OCI-LY1 (cell line): ENCODE measurements at regions not wholly inside any gene's neighbourhood (a gene's known extent, or its start where the extent isn't known, plus 50 kb on each side); places are given as distances from the start of the nearest gene placed in this dataset.

Experiments
- H2AFZ ChIP-seq: fragments of 200-600 bp; sonication (generic), shearing (Covaris generic); 2 replicates; pipeline ENCODE4 v1.6.0; 2014; ENCODE audit warnings: antibody characterized with exemption, mild to moderate bottlenecking, low read length
- H3F3A ChIP-seq: fragments of 200-600 bp; sonication (generic), shearing (Covaris generic); 2 replicates; pipeline ENCODE4 v1.6.0; 2014; ENCODE audit warnings: mild to moderate bottlenecking, antibody characterized with exemption, low read length, moderate library complexity; ENCODE audit not compliant: insufficient read depth
- H3K27ac ChIP-seq: fragments of 200-600 bp; sonication (generic); 2 replicates; pipeline ENCODE4 v1.5.1; 2014; ENCODE audit warnings: low read length, mixed run types, mild to moderate bottlenecking, low read depth; ENCODE audit not compliant: poor library complexity, severe bottlenecking
- H3K27me3 ChIP-seq: fragments of 200-600 bp; sonication (generic); 2 replicates; pipeline ENCODE4 v1.6.0; 2014; ENCODE audit warnings: antibody characterized with exemption, mild to moderate bottlenecking, low read length, moderate library complexity; ENCODE audit not compliant: insufficient read depth
- H3K36me3 ChIP-seq: fragments of 200-600 bp; sonication (generic); 2 replicates; pipeline ENCODE4 v1.6.1; 2014; ENCODE audit warnings: mild to moderate bottlenecking, antibody characterized with exemption, low read length, moderate library complexity, mixed read lengths; ENCODE audit not compliant: insufficient read depth
- H3K4me1 ChIP-seq: fragments of 200-600 bp; sonication (generic); 2 replicates; pipeline ENCODE4 v1.5.1; 2014; ENCODE audit warnings: mild to moderate bottlenecking, low read length, moderate library complexity; ENCODE audit not compliant: insufficient read depth, severe bottlenecking
- H3K4me2 ChIP-seq: fragments of 200-600 bp; sonication (generic), shearing (Covaris generic); 2 replicates; pipeline ENCODE4 v1.6.1; 2014; ENCODE audit warnings: low read length
- H3K4me3 ChIP-seq: fragments of 200-600 bp; sonication (generic); 2 replicates; pipeline ENCODE4 v1.5.1; 2014; ENCODE audit warnings: low read length, low read depth, mild to moderate bottlenecking, mixed read lengths; ENCODE audit not compliant: poor library complexity, severe bottlenecking
- H3K79me2 ChIP-seq: fragments of 200-600 bp; shearing (Covaris generic); 2 replicates; pipeline ENCODE4 v1.6.1; 2016; ENCODE audit warnings: mixed run types, low read length, mixed read lengths; ENCODE audit not compliant: insufficient read depth
- H3K9ac ChIP-seq: fragments of 200-600 bp; sonication (generic), shearing (Covaris generic); 2 replicates; pipeline ENCODE4 v1.6.1; 2014; ENCODE audit warnings: mild to moderate bottlenecking, low read length, mixed read lengths
- H3K9me2 ChIP-seq: fragments of 200-600 bp; sonication (generic), shearing (Covaris generic); 2 replicates; pipeline ENCODE4 v1.6.1; 2014; ENCODE audit warnings: low read depth, mild to moderate bottlenecking, low read length, mixed read lengths
- H3K9me3 ChIP-seq: fragments of 200-600 bp; shearing (Covaris generic); 2 replicates; pipeline ENCODE4 v1.6.1; 2014; ENCODE audit warnings: low read length, mixed read lengths
- H4K20me1 ChIP-seq: fragments of 200-600 bp; sonication (generic), shearing (Covaris generic); 2 replicates; pipeline ENCODE4 v1.6.0; 2016; ENCODE audit warnings: mild to moderate bottlenecking, low read length; ENCODE audit not compliant: insufficient read depth
- CTCF ChIP-seq: fragments of 200-600 bp; sonication (generic), shearing (Covaris generic); IDR thresholded peaks from 2 replicates; pipeline ENCODE4 v1.5.1; 2017; ENCODE audit warnings: mild to moderate bottlenecking, antibody characterized with exemption, low read length, moderate library complexity, mixed read lengths
- EZH2 ChIP-seq: fragments of 200-600 bp; sonication (generic), shearing (Covaris generic); IDR thresholded peaks from 2 replicates; pipeline ENCODE4 v1.8.0; 2017; ENCODE audit warnings: borderline replicate concordance, mixed run types, mild to moderate bottlenecking, antibody characterized with exemption, low read length, moderate library complexity, mixed read lengths

- H3K27me3 ChIP-seq: no peaks in the 10 kb centered on the region
- H3K9me2 ChIP-seq: no peaks in the 10 kb centered on the region
- no peaks in the 10 kb centered on the region for H3F3A ChIP-seq
- TF ChIP-seq EZH2 (no peak), CTCF (no peak)
- H3K4me1 ChIP-seq: no peaks in the 10 kb centered on the region
- no peak overlapping the region for H3K4me2 ChIP-seq
- no peaks in the 10 kb centered on the region for H3K9me3 ChIP-seq
- H3K4me3 ChIP-seq: no peak overlapping the region
- no peak overlapping the region for H3K9ac ChIP-seq
- no peaks in the 10 kb centered on the region for H4K20me1 ChIP-seq
- H3K36me3 ChIP-seq: no peaks in the 10 kb centered on the region
- no peaks in the 10 kb centered on the region for H3K79me2 ChIP-seq
- H2AFZ ChIP-seq: no peak overlapping the region
- no peak overlapping the region for H3K27ac ChIP-seq
Observed at GRCh38 chr4:153988492-153989363, 199.8 kb upstream of the SFRP2 start.

GRCh38 chr4:153987291-153987690, 198.4 kb upstream of the SFRP2 start:
- H3K27ac ChIP-seq: no peak overlapping the region
- no peak overlapping the region for H2AFZ ChIP-seq
- no peaks in the 10 kb centered on the region for H3K9me3 ChIP-seq
- H3F3A ChIP-seq: no peaks in the 10 kb centered on the region
- H4K20me1 ChIP-seq: no peaks in the 10 kb centered on the region
- H3K36me3 ChIP-seq: no peaks in the 10 kb centered on the region
- H3K9ac ChIP-seq: no peak overlapping the region
- H3K79me2 ChIP-seq: no peaks in the 10 kb centered on the region
- H3K27me3 ChIP-seq: no peaks in the 10 kb centered on the region
- no peaks in the 10 kb centered on the region for H3K4me1 ChIP-seq
- H3K4me3 ChIP-seq: no peak overlapping the region
- H3K4me2 ChIP-seq: no peak overlapping the region
- no peak for TF ChIP-seq CTCF
- TF ChIP-seq EZH2: no peak
- H3K9me2 ChIP-seq: no peaks in the 10 kb centered on the region

GRCh38 chr4:153976954-153977353, 188.1 kb upstream of the SFRP2 start:
- Histone ChIP-seq H2AFZ (no peak overlapping the region), H3K9ac (no peak overlapping the region), H3K36me3 (no peaks in the 10 kb centered on the region), H3K27me3 (no peaks in the 10 kb centered on the region), H4K20me1 (no peaks in the 10 kb centered on the region), H3K9me3 (0 out of 2 replicates have a peak, but pooled peaks cover 2% of the 10 kb centered on the region), H3K4me3 (no peak overlapping the region), H3K4me2 (no peak overlapping the region), H3K79me2 (no peaks in the 10 kb centered on the region), H3K27ac (no peak overlapping the region), H3K4me1 (no peaks in the 10 kb centered on the region), H3K9me2 (no peaks in the 10 kb centered on the region), H3F3A (no peaks in the 10 kb centered on the region)
- TF ChIP-seq CTCF: no peak
- no peak for TF ChIP-seq EZH2
